Neural cell (in vitro differentiated cells): ENCODE measurements at regions not wholly inside any gene's neighbourhood (a gene's known extent, or its start where the extent isn't known, plus 50 kb on each side); places are given as distances from the start of the nearest gene placed in this dataset.

Experiments
- H2AFZ ChIP-seq: fragments of 200-600, 300-800 bp; sonication (generic), shearing (Covaris generic); 2 replicates; pipeline ENCODE4 v1.6.0; 2014; ENCODE audit warnings: low read depth, mild to moderate bottlenecking, antibody characterized with exemption, low read length, moderate library complexity
- H3F3A ChIP-seq: fragments of 200-600 bp; shearing (Covaris generic); 2 replicates; pipeline ENCODE4 v1.6.1; 2016; ENCODE audit warnings: mild to moderate bottlenecking, moderate library complexity, mixed read lengths, antibody characterized with exemption, low read length; ENCODE audit not compliant: insufficient read depth, poor library complexity, severe bottlenecking
- H3K27ac ChIP-seq: fragments of 200-600, 300-800 bp; sonication (generic), shearing (Covaris generic); 2 replicates; pipeline ENCODE4 v1.5.1; 2014; ENCODE audit warnings: mild to moderate bottlenecking, low read length, moderate library complexity
- H3K27me3 ChIP-seq: fragments of 300-800, 200-600 bp; sonication (generic), shearing (Covaris generic); 2 replicates; pipeline ENCODE4 v1.6.0; 2014; ENCODE audit warnings: mild to moderate bottlenecking, low read depth, low read length, moderate library complexity; ENCODE audit not compliant: insufficient read depth
- H3K36me3 ChIP-seq: fragments of 300-800, 200-600 bp; sonication (generic), shearing (Covaris generic); 2 replicates; pipeline ENCODE4 v1.5.1; 2014; ENCODE audit warnings: mild to moderate bottlenecking, antibody characterized with exemption, low read length, moderate library complexity; ENCODE audit not compliant: insufficient read depth
- H3K4me2 ChIP-seq: fragments of 300-800, 200-600 bp; sonication (generic), shearing (Covaris generic); 2 replicates; pipeline ENCODE4 v1.6.0; 2014; ENCODE audit warnings: mild to moderate bottlenecking, low read length
- H3K4me3 ChIP-seq: fragments of 300-800, 200-600 bp; sonication (generic), shearing (Covaris generic); 2 replicates; pipeline ENCODE4 v1.5.1; 2014; ENCODE audit warnings: mild to moderate bottlenecking, low read length, moderate library complexity
- H3K79me2 ChIP-seq: fragments of 200-600 bp; shearing (Covaris generic); replicated peaks from 2 replicates; pipeline ENCODE4 v1.6.0; 2014; ENCODE audit warnings: mild to moderate bottlenecking, low read length, moderate library complexity; ENCODE audit not compliant: insufficient read depth
- H3K9ac ChIP-seq: fragments of 300-800, 200-600 bp; sonication (generic), shearing (Covaris generic); 2 replicates; pipeline ENCODE4 v1.6.1; 2016; ENCODE audit warnings: mild to moderate bottlenecking, low read length, mixed read lengths
- H3K9me2 ChIP-seq: fragments of 200-600 bp; shearing (Covaris generic); 2 replicates; pipeline ENCODE4 v1.6.1; 2016; ENCODE audit warnings: mild to moderate bottlenecking, low read length, mixed read lengths; ENCODE audit not compliant: insufficient read depth
- H3K9me3 ChIP-seq: fragments of 200-600, 300-800 bp; sonication (generic), shearing (Covaris generic); 2 replicates; pipeline ENCODE4 v1.6.1; 2016; ENCODE audit warnings: mild to moderate bottlenecking, mixed run types, low read length, moderate library complexity, mixed read lengths
- H4K20me1 ChIP-seq: fragments of 200-600 bp; shearing (Covaris generic); 2 replicates; pipeline ENCODE4 v1.6.1; 2016; ENCODE audit warnings: mild to moderate bottlenecking, mixed run types; ENCODE audit not compliant: insufficient read depth
- CTCF ChIP-seq: fragments of 450-650 bp; IDR thresholded peaks from 2 replicates; pipeline ENCODE4 v1.5.1; 2014; ENCODE audit warnings: antibody characterized with exemption, mild to moderate bottlenecking, moderate library complexity; ENCODE audit not compliant: poor library complexity, severe bottlenecking
- EP300 ChIP-seq: fragments of 450-650 bp; conservative IDR thresholded peaks from 2 replicates; pipeline ENCODE4 v1.6.1; 2014; ENCODE audit warnings: antibody characterized with exemption, mild to moderate bottlenecking, moderate library complexity; ENCODE audit not compliant: poor library complexity, severe bottlenecking
- EZH2 ChIP-seq: fragments of 200-600, 300-800 bp; shearing (Covaris generic), sonication (generic); IDR thresholded peaks from 2 replicates; pipeline ENCODE4 v1.6.1; 2014; ENCODE audit warnings: antibody characterized with exemption, low read length, borderline replicate concordance, mild to moderate bottlenecking; ENCODE audit not compliant: insufficient read depth, poor library complexity, severe bottlenecking
- MXI1 ChIP-seq: fragments of 450-650 bp; conservative IDR thresholded peaks from 2 replicates; pipeline ENCODE4 v1.6.1; 2014; ENCODE audit warnings: antibody characterized with exemption, mild to moderate bottlenecking; ENCODE audit not compliant: poor library complexity, severe bottlenecking
- POLR2AphosphoS5 ChIP-seq: IDR thresholded peaks from 2 replicates; pipeline ENCODE4 v1.6.1; 2012
- RAD21 ChIP-seq: fragments of 450-650 bp; conservative IDR thresholded peaks from 2 replicates; pipeline ENCODE4 v1.6.1; 2014; ENCODE audit warnings: antibody characterized with exemption, mild to moderate bottlenecking, moderate library complexity
- SMC3 ChIP-seq: fragments of 450-650 bp; conservative IDR thresholded peaks from 2 replicates; pipeline ENCODE4 v1.6.1; 2014; ENCODE audit warnings: antibody characterized with exemption, mild to moderate bottlenecking, moderate library complexity; ENCODE audit not compliant: poor library complexity
- TAF1 ChIP-seq: IDR thresholded peaks from 2 replicates; pipeline ENCODE4 v1.6.1; 2012; ENCODE audit warnings: low read depth
- TF ChIP-seq, protein P1 (sequence below): IDR thresholded peaks from 2 replicates; pipeline ENCODE4 v1.6.1; 2012; ENCODE audit warnings: borderline replicate concordance

GRCh38 chr2:129009555-129010146 is 691.0 kb upstream of the HS6ST1 start:
- no peaks in the 10 kb centered on the region for H3F3A ChIP-seq
- no peaks in the 10 kb centered on the region for H4K20me1 ChIP-seq
- no peak overlapping the region for H2AFZ ChIP-seq
- H3K27ac ChIP-seq = no peak overlapping the region
- H3K9me3 ChIP-seq = no peaks in the 10 kb centered on the region
- no peak overlapping the region for H3K4me2 ChIP-seq
- no peaks in the 10 kb centered on the region for H3K27me3 ChIP-seq
- no peaks in the 10 kb centered on the region for H3K9me2 ChIP-seq
- TF ChIP-seq, protein P1, sequence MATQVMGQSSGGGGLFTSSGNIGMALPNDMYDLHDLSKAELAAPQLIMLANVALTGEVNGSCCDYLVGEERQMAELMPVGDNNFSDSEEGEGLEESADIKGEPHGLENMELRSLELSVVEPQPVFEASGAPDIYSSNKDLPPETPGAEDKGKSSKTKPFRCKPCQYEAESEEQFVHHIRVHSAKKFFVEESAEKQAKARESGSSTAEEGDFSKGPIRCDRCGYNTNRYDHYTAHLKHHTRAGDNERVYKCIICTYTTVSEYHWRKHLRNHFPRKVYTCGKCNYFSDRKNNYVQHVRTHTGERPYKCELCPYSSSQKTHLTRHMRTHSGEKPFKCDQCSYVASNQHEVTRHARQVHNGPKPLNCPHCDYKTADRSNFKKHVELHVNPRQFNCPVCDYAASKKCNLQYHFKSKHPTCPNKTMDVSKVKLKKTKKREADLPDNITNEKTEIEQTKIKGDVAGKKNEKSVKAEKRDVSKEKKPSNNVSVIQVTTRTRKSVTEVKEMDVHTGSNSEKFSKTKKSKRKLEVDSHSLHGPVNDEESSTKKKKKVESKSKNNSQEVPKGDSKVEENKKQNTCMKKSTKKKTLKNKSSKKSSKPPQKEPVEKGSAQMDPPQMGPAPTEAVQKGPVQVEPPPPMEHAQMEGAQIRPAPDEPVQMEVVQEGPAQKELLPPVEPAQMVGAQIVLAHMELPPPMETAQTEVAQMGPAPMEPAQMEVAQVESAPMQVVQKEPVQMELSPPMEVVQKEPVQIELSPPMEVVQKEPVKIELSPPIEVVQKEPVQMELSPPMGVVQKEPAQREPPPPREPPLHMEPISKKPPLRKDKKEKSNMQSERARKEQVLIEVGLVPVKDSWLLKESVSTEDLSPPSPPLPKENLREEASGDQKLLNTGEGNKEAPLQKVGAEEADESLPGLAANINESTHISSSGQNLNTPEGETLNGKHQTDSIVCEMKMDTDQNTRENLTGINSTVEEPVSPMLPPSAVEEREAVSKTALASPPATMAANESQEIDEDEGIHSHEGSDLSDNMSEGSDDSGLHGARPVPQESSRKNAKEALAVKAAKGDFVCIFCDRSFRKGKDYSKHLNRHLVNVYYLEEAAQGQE = no peak
- no peak for TF ChIP-seq POLR2AphosphoS5
- TF ChIP-seq RAD21 = no peak
- H3K36me3 ChIP-seq = no peaks in the 10 kb centered on the region
- H3K4me3 ChIP-seq = no peak overlapping the region
- H3K9ac ChIP-seq = no peak overlapping the region
- H3K79me2 ChIP-seq = no peaks in the 10 kb centered on the region

GRCh38 chr2:129010262-129010661 is 691.6 kb upstream of the HS6ST1 start:
- H3K36me3 ChIP-seq = no peaks in the 10 kb centered on the region
- no peak overlapping the region for H3K9ac ChIP-seq
- no peaks in the 10 kb centered on the region for H3K79me2 ChIP-seq
- H3K27me3 ChIP-seq = no peaks in the 10 kb centered on the region
- TF ChIP-seq SMC3 (no peak), EZH2 (no peak), CTCF (no peak), TAF1 (no peak), POLR2AphosphoS5 (no peak), EP300 (no peak), MXI1 (no peak), RAD21 (no peak)
- TF ChIP-seq, protein P1 = no peak
- H3K4me2 ChIP-seq = no peak overlapping the region
- no peak overlapping the region for H3K4me3 ChIP-seq
- H3K27ac ChIP-seq = no peak overlapping the region
- H3K9me3 ChIP-seq = no peaks in the 10 kb centered on the region
- no peaks in the 10 kb centered on the region for H4K20me1 ChIP-seq
- no peaks in the 10 kb centered on the region for H3F3A ChIP-seq
- no peaks in the 10 kb centered on the region for H3K9me2 ChIP-seq
- no peak overlapping the region for H2AFZ ChIP-seq
